SK-N-SH (cell line): ENCODE measurements at regions not wholly inside any gene's neighbourhood (a gene's known extent, or its start where the extent isn't known, plus 50 kb on each side); places are given as distances from the start of the nearest gene placed in this dataset.

Experiments used
- CTCF ChIA-PET: fragments of 300-600, 350-600 bp; formaldehyde crosslinking; extraction: SDS; loops from one replicate; lab custom pipeline; 2021; lab: Yijun Ruan, JAX
- POLR2A ChIA-PET: fragments of 350-600 bp; sonication (Branson Sonifier 250); formaldehyde crosslinking; extraction: SDS; loops from one replicate; lab custom pipeline; 2020; ENCODE audit warnings: antibody characterized with exemption, inconsistent platforms; lab: Yijun Ruan, JAX
- DNase-seq: peaks from one replicate; pipeline ENCODE4 v3.0.0; 2012
- H2AFZ ChIP-seq: fragments of 200-600 bp; sonication (generic); 2 replicates; pipeline ENCODE4 v1.8.1; 2016; ENCODE audit warnings: antibody characterized with exemption, mild to moderate bottlenecking, low read depth
- H3F3A ChIP-seq: fragments of 200-600 bp; sonication (generic); replicated peaks from 2 replicates; pipeline ENCODE3; 2016; ENCODE audit warnings: antibody characterized with exemption, mild to moderate bottlenecking; ENCODE audit not compliant: insufficient read depth
- H3K27ac ChIP-seq, 2 experiments: fragments of 200-500 bp in 1 of 2; fragments of 200-600 bp in 1 of 2; sonication (Bioruptor generic) in 1 of 2; sonication (generic), shearing (Covaris generic) in 1 of 2; 2 replicates each; pipeline versions ENCODE4 v1.5.1 to v1.6.1; 2014 to 2016; ENCODE audit warnings: low read depth in 2 of 2, inconsistent platforms in 1 of 2, low read length in 1 of 2, mild to moderate bottlenecking in 1 of 2, mixed read lengths in 1 of 2
- H3K27me3 ChIP-seq: fragments of 200-600 bp; sonication (generic), shearing (Covaris generic); 2 replicates; pipeline ENCODE4 v1.6.1; 2016; ENCODE audit warnings: mixed run types; ENCODE audit not compliant: insufficient read depth
- H3K36me3 ChIP-seq, 2 experiments: fragments of 200-500 bp in 1 of 2; fragments of 200-600 bp in 1 of 2; sonication (Bioruptor generic) in 1 of 2; sonication (generic) in 1 of 2; replicated peaks in 1 of 2; 2 replicates each; pipeline versions ENCODE3 to v1.5.1; 2014 to 2016; ENCODE audit warnings: low read length in 1 of 2, mild to moderate bottlenecking in 1 of 2; ENCODE audit not compliant: insufficient read depth in 2 of 2, control insufficient read depth in 1 of 2
- H3K4me1 ChIP-seq, 2 experiments: fragments of 200-500 bp in 1 of 2; fragments of 200-600 bp in 1 of 2; sonication (Bioruptor generic) in 1 of 2; sonication (generic), shearing (Covaris generic) in 1 of 2; 2 replicates each; pipeline versions ENCODE4 v1.5.1 to v1.6.1; 2014 to 2016; ENCODE audit warnings: low read depth in 1 of 2, low read length in 1 of 2, mixed run types in 1 of 2; ENCODE audit not compliant: insufficient read depth in 2 of 2, control insufficient read depth in 1 of 2
- H3K4me2 ChIP-seq: fragments of 200-600 bp; sonication (generic), shearing (Covaris generic); 2 replicates; pipeline ENCODE4 v1.6.1; 2017; ENCODE audit warnings: mixed run types
- H3K4me3 ChIP-seq, 2 experiments: fragments of 200-500 bp in 1 of 2; fragments of 200-600 bp in 1 of 2; sonication (Bioruptor generic) in 1 of 2; sonication (generic), shearing (Covaris generic) in 1 of 2; 2 replicates each; pipeline versions ENCODE4 v1.5.1 to v1.8.1; 2014 to 2016; ENCODE audit warnings: low read depth in 2 of 2, inconsistent platforms in 1 of 2, low read length in 1 of 2, mild to moderate bottlenecking in 1 of 2, mixed read lengths in 1 of 2, moderate library complexity in 1 of 2
- H3K79me2 ChIP-seq: fragments of 200-600 bp; sonication (generic); 2 replicates; pipeline ENCODE4 v1.8.1; 2017; ENCODE audit warnings: mild to moderate bottlenecking; ENCODE audit not compliant: insufficient read depth
- H3K9ac ChIP-seq: fragments of 200-600 bp; sonication (generic); 2 replicates; pipeline ENCODE4 v1.6.1; 2017; ENCODE audit warnings: mixed run types
- H3K9me2 ChIP-seq: fragments of 200-600 bp; sonication (generic); 2 replicates; pipeline ENCODE4 v1.6.1; 2017; ENCODE audit warnings: mixed run types
- H3K9me3 ChIP-seq: fragments of 200-600 bp; sonication (generic); 2 replicates; pipeline ENCODE4 v1.6.1; 2017; ENCODE audit warnings: mixed run types, mild to moderate bottlenecking, moderate library complexity
- H4K20me1 ChIP-seq: fragments of 200-600 bp; sonication (generic); 2 replicates; pipeline ENCODE4 v1.6.1; 2017; ENCODE audit warnings: mild to moderate bottlenecking, mixed run types; ENCODE audit not compliant: insufficient read depth
- EP300 ChIP-seq, 2 experiments: IDR thresholded peaks; 2 replicates each; pipeline versions ENCODE4 v1.4.0 to v1.6.1; 2012; ENCODE audit warnings: borderline replicate concordance in 1 of 2, low read depth in 1 of 2, low read length in 1 of 2
- EZH2phosphoT487 ChIP-seq: fragments of 200-600 bp; sonication (generic); IDR thresholded peaks from 2 replicates; pipeline ENCODE4 v1.6.1; 2017; ENCODE audit warnings: low read depth, mixed run types, mild to moderate bottlenecking, antibody characterized with exemption, moderate library complexity, borderline replicate concordance
- FOXJ3 ChIP-seq: sonication (generic); formaldehyde crosslinking; IDR thresholded peaks from 2 replicates; pipeline ENCODE4 v1.5.1; 2020; ENCODE audit warnings: mild to moderate bottlenecking, missing genetic modification reagents
- MEF2A ChIP-seq: IDR thresholded peaks from 2 replicates; pipeline ENCODE4 v1.4.0; 2012; ENCODE audit warnings: low read depth, borderline replicate concordance
- MXI1 ChIP-seq: IDR thresholded peaks from 2 replicates; pipeline ENCODE4 v1.6.1; 2012; ENCODE audit warnings: mild to moderate bottlenecking, low read depth, low read length, improper control_type of control experiment
- NFIC ChIP-seq: IDR thresholded peaks from 2 replicates; pipeline ENCODE4 v1.4.0; 2012; ENCODE audit warnings: borderline replicate concordance
- NRF1 ChIP-seq: IDR thresholded peaks from 2 replicates; pipeline ENCODE4 v1.6.1; 2012; ENCODE audit warnings: low read depth, mild to moderate bottlenecking, low read length
- PBX3 ChIP-seq: IDR thresholded peaks from 2 replicates; pipeline ENCODE4; 2012
- REST ChIP-seq: IDR thresholded peaks from 2 replicates; pipeline ENCODE4 v1.6.1; 2012; ENCODE audit warnings: mild to moderate bottlenecking, low read depth, low read length, moderate library complexity
- RFX5 ChIP-seq: IDR thresholded peaks from 2 replicates; pipeline ENCODE4 v1.6.1; 2012; ENCODE audit warnings: mild to moderate bottlenecking, improper control_type of control experiment, low read length
- RXRA ChIP-seq: IDR thresholded peaks from 2 replicates; pipeline ENCODE4 v1.4.0; 2012; ENCODE audit warnings: low read depth, mild to moderate bottlenecking, borderline replicate concordance
- TAF1 ChIP-seq: IDR thresholded peaks from 2 replicates; pipeline ENCODE4 v1.6.1; 2012; ENCODE audit warnings: low read depth, mild to moderate bottlenecking, low read length, moderate library complexity, borderline replicate concordance
- TCF12 ChIP-seq: IDR thresholded peaks from 2 replicates; pipeline ENCODE4 v1.4.0; 2012
- USF2 ChIP-seq: fragments of 150-350 bp; IDR thresholded peaks from 2 replicates; pipeline ENCODE4 v1.6.1; 2017; ENCODE audit warnings: antibody characterized with exemption, low read length, low read depth, borderline replicate concordance
- YY1 ChIP-seq: IDR thresholded peaks from 2 replicates; pipeline ENCODE4 v1.4.0; 2012; ENCODE audit warnings: low read depth, mild to moderate bottlenecking
- ZBTB33 ChIP-seq: IDR thresholded peaks from 2 replicates; pipeline ENCODE4 v1.4.0; 2012; ENCODE audit warnings: low read depth, borderline replicate concordance
- WGBS: methylation state at CpG from one replicate; pipeline ENCODE4 v1.1.6; 2017; ENCODE audit warnings: low lambda C conversion rate; 5-methylcytosine and 5-hydroxymethylcytosine counted together

- 52% methylated on average over 2 of the region's 2 CpGs for WGBS
- Histone ChIP-seq H3K4me1 (no peaks in the 10 kb centered on the region), H3K4me3 (no peak overlapping the region), H3K9ac (no peak overlapping the region), H3K27me3 (no peaks in the 10 kb centered on the region), H4K20me1 (no peaks in the 10 kb centered on the region), H3K4me2 (no peak overlapping the region), H3K9me3 (peaks cover 22% of the 10 kb centered on the region), H3K27ac (no peak overlapping the region), H3F3A (no peaks in the 10 kb centered on the region), H3K9me2 (no peaks in the 10 kb centered on the region; the same call in 1 of the 2 replicates), H2AFZ (no peak overlapping the region), H3K79me2 (no peaks in the 10 kb centered on the region), H3K36me3 (no peaks in the 10 kb centered on the region)
- TF ChIP-seq NRF1 (no peak), NFIC (no peak), TCF12 (no peak), ZBTB33 (no peak), EP300 (IDR thresholded peaks at IDR 0.05; ENCODE audit: borderline replicate concordance in 1 of 2, low read depth in 1 of 2, low read length in 1 of 2) (no peak), RXRA (no peak), EZH2phosphoT487 (no peak), FOXJ3 (no peak), RFX5 (no peak), MXI1 (no peak), YY1 (no peak), TAF1 (no peak), PBX3 (no peak), MEF2A (no peak)
- POLR2A ChIA-PET: no interaction called here
- no peak for DNase-seq
- CTCF ChIA-PET: interaction anchor here (1.1 kb wide), 1 partner anchor 697 kb away, joined by 3 read pairs; no protein-coding TSS in a partner anchor
These were observed 317.9 kb upstream of the HTR1E start for GRCh38 chr6:86619428-86619827.

GRCh38 chr6:86615299-86615698 lies 322.0 kb upstream of the HTR1E start:
- CTCF ChIA-PET: no interaction called here
- no peak overlapping the region for H3K9ac ChIP-seq
- H3K79me2 ChIP-seq: no peaks in the 10 kb centered on the region

More at GRCh38 chr6:86615299-86615698, 322.0 kb upstream of the HTR1E start:
- WGBS: 22% methylated on average over 1 of the region's 1 CpG
- no peak overlapping the region for H3K27ac ChIP-seq
- no peaks in the 10 kb centered on the region for H4K20me1 ChIP-seq
- no peaks in the 10 kb centered on the region; a peak in 2 of 4 replicates for H3K4me1 ChIP-seq
- H2AFZ ChIP-seq: no peak overlapping the region
- H3F3A ChIP-seq: no peaks in the 10 kb centered on the region
- H3K9me2 ChIP-seq: no peaks in the 10 kb centered on the region; the same call in 1 of the 2 replicates
- DNase-seq: no peak
- no peaks in the 10 kb centered on the region for H3K36me3 ChIP-seq
- peaks cover 16% of the 10 kb centered on the region for H3K9me3 ChIP-seq
- TF ChIP-seq TAF1 (no peak), REST (no peak), USF2 (no peak)
- POLR2A ChIA-PET: no interaction called here
- H3K4me3 ChIP-seq: no peak overlapping the region
- H3K4me2 ChIP-seq: no peak overlapping the region
- H3K27me3 ChIP-seq: no peaks in the 10 kb centered on the region
